ENCODE measurements at regions not wholly inside any gene's neighbourhood (a gene's known extent, or its start where the extent isn't known, plus 50 kb on each side); places are given as distances from the start of the nearest gene placed in this dataset.

DNA sequence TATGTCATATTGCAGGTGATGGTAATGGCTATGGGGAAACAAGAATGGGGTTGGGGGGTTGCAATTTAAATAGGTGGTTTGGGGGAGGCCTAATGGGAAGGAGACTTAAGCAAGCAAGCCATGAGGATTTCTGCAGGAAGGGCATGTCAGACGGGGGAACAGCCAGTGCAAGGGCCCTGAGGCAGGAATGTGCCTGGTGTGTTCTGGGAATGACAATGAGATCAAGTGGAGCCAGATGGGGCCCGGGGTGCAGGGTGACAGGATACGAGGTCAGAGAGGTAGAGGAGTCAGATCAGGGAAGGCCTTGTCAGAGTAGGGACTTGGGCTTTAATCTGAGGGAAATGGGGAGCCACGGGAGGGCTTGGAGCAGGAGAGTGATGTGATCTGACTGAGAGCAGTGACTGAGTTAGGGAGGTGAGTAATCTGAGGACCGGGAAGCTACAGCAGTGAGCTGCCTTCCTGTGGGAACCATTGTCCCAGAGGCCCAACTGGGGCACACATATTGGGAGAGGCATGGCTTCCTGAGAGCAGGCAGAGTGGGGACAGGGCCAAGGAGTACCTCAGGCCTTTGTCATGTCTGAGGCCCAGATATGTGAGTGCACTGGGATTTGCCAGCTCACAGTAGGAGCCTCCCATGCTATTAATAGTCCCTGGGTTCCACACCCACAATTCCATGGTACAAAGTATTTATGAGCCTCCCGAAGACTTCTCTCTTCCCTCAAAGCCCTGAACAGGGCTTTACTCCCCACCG lies 139.8 kb downstream of the BCOR start:
- ChIA-PET CTCF (no interaction called here), POLR2A (no interaction called here)
- H3K4me3 ChIP-seq (ENCODE audit: low read depth, low read length): no peak overlapping the region
- peak; percentile 21 for DNase-seq (ENCODE audit: low read depth, low spot score)
- TF ChIP-seq, protein P1, sequence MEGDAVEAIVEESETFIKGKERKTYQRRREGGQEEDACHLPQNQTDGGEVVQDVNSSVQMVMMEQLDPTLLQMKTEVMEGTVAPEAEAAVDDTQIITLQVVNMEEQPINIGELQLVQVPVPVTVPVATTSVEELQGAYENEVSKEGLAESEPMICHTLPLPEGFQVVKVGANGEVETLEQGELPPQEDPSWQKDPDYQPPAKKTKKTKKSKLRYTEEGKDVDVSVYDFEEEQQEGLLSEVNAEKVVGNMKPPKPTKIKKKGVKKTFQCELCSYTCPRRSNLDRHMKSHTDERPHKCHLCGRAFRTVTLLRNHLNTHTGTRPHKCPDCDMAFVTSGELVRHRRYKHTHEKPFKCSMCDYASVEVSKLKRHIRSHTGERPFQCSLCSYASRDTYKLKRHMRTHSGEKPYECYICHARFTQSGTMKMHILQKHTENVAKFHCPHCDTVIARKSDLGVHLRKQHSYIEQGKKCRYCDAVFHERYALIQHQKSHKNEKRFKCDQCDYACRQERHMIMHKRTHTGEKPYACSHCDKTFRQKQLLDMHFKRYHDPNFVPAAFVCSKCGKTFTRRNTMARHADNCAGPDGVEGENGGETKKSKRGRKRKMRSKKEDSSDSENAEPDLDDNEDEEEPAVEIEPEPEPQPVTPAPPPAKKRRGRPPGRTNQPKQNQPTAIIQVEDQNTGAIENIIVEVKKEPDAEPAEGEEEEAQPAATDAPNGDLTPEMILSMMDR (IDR thresholded peaks at IDR 0.05; ENCODE audit: insufficient read depth, low read length, missing control alignments): no peak

- H3K4me3 ChIP-seq (ENCODE audit: low read depth, low read length): no peak overlapping the region
- DNase-seq (ENCODE audit: low read depth, low spot score): no peak
- ChIA-PET CTCF (no interaction called here), POLR2A (no interaction called here)
- TF ChIP-seq, protein P1 (IDR thresholded peaks at IDR 0.05; ENCODE audit: insufficient read depth, low read length, missing control alignments): no peak
These were observed 138.9 kb downstream of the BCOR start for GRCh38 chrX:39958850-39959249.

DNA sequence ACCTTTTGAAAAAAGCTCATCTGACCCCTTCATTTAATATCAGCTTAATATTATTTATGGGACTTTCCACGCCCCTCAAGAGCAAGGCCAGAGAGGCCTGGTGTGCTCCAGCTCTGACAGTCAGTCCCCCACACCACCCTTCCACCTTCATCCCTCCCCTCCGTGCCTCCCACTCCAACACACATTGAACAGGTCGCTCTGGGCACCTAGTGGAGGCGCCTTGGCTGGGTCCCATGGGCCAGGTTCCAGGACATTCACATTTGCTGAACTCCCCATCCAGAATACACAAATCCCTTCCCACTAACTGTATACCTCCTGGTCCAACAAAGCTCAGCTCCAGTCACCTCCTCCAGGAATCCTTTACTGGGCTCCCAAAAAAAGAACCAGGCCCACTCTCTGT lies 137.5 kb downstream of the BCOR start:
- TF ChIP-seq, protein P1 (IDR thresholded peaks at IDR 0.05; ENCODE audit: insufficient read depth, low read length, missing control alignments): no peak
- CTCF ChIA-PET: no interaction called here
- DNase-seq (ENCODE audit: low read depth, low spot score): no peak
- H3K4me3 ChIP-seq (ENCODE audit: low read depth, low read length): no peak overlapping the region
- POLR2A ChIA-PET: interaction anchor here (0.7 kb wide), 1 partner anchor 149 kb away, joined by 3 read pairs; no protein-coding TSS in a partner anchor

DNA sequence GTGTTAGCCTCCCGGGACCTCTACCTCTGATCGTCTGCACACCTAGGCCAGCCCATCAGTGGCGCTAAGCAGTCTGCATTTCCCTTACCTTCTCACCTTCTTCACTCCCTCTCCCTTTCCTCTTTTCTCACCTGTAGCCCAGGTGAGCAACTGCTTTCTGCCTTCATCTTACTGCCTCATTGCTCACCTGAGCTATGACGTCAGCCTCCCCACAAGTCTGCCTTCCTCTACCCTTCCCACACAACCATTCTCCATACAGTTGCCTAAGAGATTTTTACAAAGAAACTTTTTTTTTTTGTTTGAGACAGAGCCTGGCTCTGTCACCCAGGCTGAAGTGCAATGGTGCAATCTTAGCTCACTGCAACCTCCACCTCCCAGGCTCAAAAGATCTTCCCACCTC lies 136.3 kb downstream of the BCOR start:
- no peak overlapping the region for H3K4me3 ChIP-seq (ENCODE audit: low read depth, low read length)
- no peak for DNase-seq (ENCODE audit: low read depth, low spot score)
- TF ChIP-seq, protein P1 (IDR thresholded peaks at IDR 0.05; ENCODE audit: insufficient read depth, low read length, missing control alignments): no peak
- CTCF ChIA-PET: no interaction called here
- POLR2A ChIA-PET: no interaction called here

- TF ChIP-seq, protein P1 (IDR thresholded peaks at IDR 0.05; ENCODE audit: insufficient read depth, low read length, missing control alignments): no peak
- ChIA-PET POLR2A (no interaction called here), CTCF (no interaction called here)
- no peak for DNase-seq (ENCODE audit: low read depth, low spot score)
- no peak overlapping the region for H3K4me3 ChIP-seq (ENCODE audit: low read depth, low read length)
These were observed 132.6 kb downstream of the BCOR start for GRCh38 chrX:39965051-39965573.

- TF ChIP-seq, protein P1 (IDR thresholded peaks at IDR 0.05; ENCODE audit: insufficient read depth, low read length, missing control alignments): no peak
- DNase-seq (ENCODE audit: low read depth, low spot score): no peak
- no peak overlapping the region for H3K4me3 ChIP-seq (ENCODE audit: low read depth, low read length)
- CTCF ChIA-PET: no interaction called here
- POLR2A ChIA-PET: no interaction called here
These were observed 131.6 kb downstream of the BCOR start for GRCh38 chrX:39966176-39966575.
